SU-DHL-6 (cell line): ENCODE measurements at regions not wholly inside any gene's neighbourhood (a gene's known extent, or its start where the extent isn't known, plus 50 kb on each side); places are given as distances from the start of the nearest gene placed in this dataset.

ENCODE experiments used
- CTCF ChIP-seq: fragments of 200-600 bp; sonication (generic); IDR thresholded peaks from one replicate; pipeline ENCODE4 v1.5.1; 2017; ENCODE audit warnings: antibody characterized with exemption, mild to moderate bottlenecking, low read length, moderate library complexity; ENCODE audit not compliant: insufficient read depth, poor library complexity, severe bottlenecking
- EZH2phosphoT487 ChIP-seq: fragments of 200-600 bp; sonication (generic), shearing (Covaris generic); conservative IDR thresholded peaks from 2 replicates; pipeline ENCODE4 v1.6.1; 2018; ENCODE audit warnings: mild to moderate bottlenecking, antibody characterized with exemption, low read length, moderate library complexity, mixed read lengths

- TF ChIP-seq CTCF (no peak), EZH2phosphoT487 (no peak)
Observed at GRCh38 chr21:19029816-19030215, 626.2 kb upstream of the TMPRSS15 start.
